ENCODE measurements at regions not wholly inside any gene's neighbourhood (a gene's known extent, or its start where the extent isn't known, plus 50 kb on each side); places are given as distances from the start of the nearest gene placed in this dataset.

GRCh38 chr2:120952318-120952717, 216.7 kb downstream of the GLI2 start (continued):
- TF ChIP-seq PRDM15 (CRISPR knock-in tag; IDR thresholded peaks at IDR 0.05), result no peak
- TF ChIP-seq NFE2L1 (CRISPR knock-in tag; IDR thresholded peaks at IDR 0.05), result no peak
- no peak for TF ChIP-seq NFYB (CRISPR knock-in tag; conservative IDR thresholded peaks at IDR 0.05; ENCODE audit: low read depth)
- TF ChIP-seq FOXP4 (CRISPR knock-in tag; IDR thresholded peaks at IDR 0.05), result no peak
- no peak for TF ChIP-seq ZBTB21 (CRISPR knock-in tag; IDR thresholded peaks at IDR 0.05; ENCODE audit: borderline replicate concordance)

GRCh38 chr2:120953066-120953756, 217.5 kb downstream of the GLI2 start:
- CTCF ChIA-PET, result interaction anchor here (0.8 kb wide), 1 partner anchor 118 kb away, joined by 5 read pairs; no protein-coding TSS in a partner anchor
- Mint-ChIP-seq H3K4me1 (no peaks in the 10 kb centered on the region), H3K36me3 (no peaks in the 10 kb centered on the region; the same call in 1 of the 2 replicates), H3K4me3 (no peak overlapping the region), H3K27ac (peak overlapping the region; percentile 13; the same call in 1 of the 2 replicates), H3K9me3 (no peaks in the 10 kb centered on the region), H3K27me3 (ENCODE audit: low read depth) (no peaks in the 10 kb centered on the region)
- DNase-seq (ENCODE audit: low spot score) (no peak), ATAC-seq (no peak)
- POLR2A ChIA-PET, result no interaction called here
- TF ChIP-seq ARID4B (CRISPR knock-in tag; IDR thresholded peaks at IDR 0.05; ENCODE audit: borderline replicate concordance), result no peak
- no peak for TF ChIP-seq HMGXB4 (CRISPR knock-in tag; IDR thresholded peaks at IDR 0.05)
- no peak for TF ChIP-seq CREB1 (CRISPR knock-in tag; IDR thresholded peaks at IDR 0.05)
- TF ChIP-seq ATF1 (CRISPR knock-in tag; IDR thresholded peaks at IDR 0.05), result no peak
- TF ChIP-seq ZBTB43 (CRISPR knock-in tag; IDR thresholded peaks at IDR 0.05), result no peak
- no peak for TF ChIP-seq PREB (CRISPR knock-in tag; IDR thresholded peaks at IDR 0.05; ENCODE audit: borderline replicate concordance)
- no peak for TF ChIP-seq E2F4 (CRISPR knock-in tag; IDR thresholded peaks at IDR 0.05; ENCODE audit: borderline replicate concordance, low read depth)
- TF ChIP-seq HMGA2 (CRISPR knock-in tag; IDR thresholded peaks at IDR 0.05), result no peak
- no peak for TF ChIP-seq ZNF425 (CRISPR knock-in tag; conservative IDR thresholded peaks at IDR 0.05)
- TF ChIP-seq RORB (CRISPR knock-in tag; IDR thresholded peaks at IDR 0.05), result no peak
- TF ChIP-seq IRF2 (CRISPR knock-in tag; IDR thresholded peaks at IDR 0.05; ENCODE audit: borderline replicate concordance, low read depth), result no peak
- TF ChIP-seq TCF7 (CRISPR knock-in tag; IDR thresholded peaks at IDR 0.05; ENCODE audit: low read depth), result no peak
